ENCODE measurements at regions not wholly inside any gene's neighbourhood (a gene's known extent, or its start where the extent isn't known, plus 50 kb on each side); places are given as distances from the start of the nearest gene placed in this dataset.
A peak's percentile ranks its signal among the peaks of the same experiment; 100 is the strongest.

DNA sequence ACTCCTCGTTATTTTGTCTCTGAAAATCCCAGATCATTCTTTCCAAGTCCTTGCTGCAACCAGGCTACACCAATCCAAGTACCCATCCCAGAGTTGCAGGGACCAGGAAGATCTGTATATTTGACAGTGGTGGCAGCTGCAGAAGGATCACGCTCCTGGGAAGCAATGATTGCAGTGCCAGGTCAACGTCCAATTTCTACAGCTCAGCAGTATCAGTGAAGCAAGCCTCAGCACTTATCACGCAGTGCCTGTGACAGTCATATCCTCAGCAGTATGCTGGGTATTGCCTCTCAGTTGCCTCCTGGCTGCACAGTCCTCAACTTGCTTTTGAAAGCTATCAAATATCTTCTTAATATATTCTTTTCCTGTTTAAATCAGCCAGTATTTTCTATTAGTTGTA is 66.7 kb downstream of the BARHL2 start:
- no peak overlapping the region for H3K4me3 Mint-ChIP-seq
- no peaks in the 10 kb centered on the region for H3K4me1 Mint-ChIP-seq
- H3K9me3 Mint-ChIP-seq, result peaks cover 2 to 3% (median 3%) of the 10 kb centered on the region in 3 donors
- no peak overlapping the region for H3K27ac Mint-ChIP-seq
- H3K27me3 Mint-ChIP-seq, result peaks cover 3% of the 10 kb centered on the region
- no peaks in the 10 kb centered on the region for H3K36me3 Mint-ChIP-seq

DNA sequence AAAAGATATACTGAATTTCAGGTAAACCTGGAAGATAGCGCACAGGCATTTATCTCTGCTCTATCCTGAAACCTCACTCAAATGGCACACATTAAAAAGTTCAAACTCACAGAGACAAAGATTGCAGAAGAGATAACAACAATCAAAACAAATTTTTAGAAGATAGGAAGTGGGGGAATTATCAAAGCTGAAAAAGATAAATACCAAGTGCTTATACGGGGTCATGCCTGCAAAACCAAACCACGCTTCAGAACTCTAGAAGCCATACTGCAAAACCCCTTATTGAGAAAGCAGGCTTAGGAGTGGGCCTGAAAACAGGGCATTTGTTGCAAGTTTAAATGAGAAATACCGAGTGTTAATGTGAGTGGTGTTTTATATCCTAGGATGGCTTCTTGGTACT is 76.8 kb downstream of the BARHL2 start:
- H3K4me3 Mint-ChIP-seq, result no peak overlapping the region
- no peak overlapping the region for H3K27ac Mint-ChIP-seq
- peaks cover 0 to 1% (median 0%) of the 10 kb centered on the region in 3 donors for H3K9me3 Mint-ChIP-seq
- H3K4me1 Mint-ChIP-seq, result no peaks in the 10 kb centered on the region
- peaks cover 5% of the 10 kb centered on the region for H3K27me3 Mint-ChIP-seq
- H3K36me3 Mint-ChIP-seq, result peaks cover 6% of the 10 kb centered on the region

DNA sequence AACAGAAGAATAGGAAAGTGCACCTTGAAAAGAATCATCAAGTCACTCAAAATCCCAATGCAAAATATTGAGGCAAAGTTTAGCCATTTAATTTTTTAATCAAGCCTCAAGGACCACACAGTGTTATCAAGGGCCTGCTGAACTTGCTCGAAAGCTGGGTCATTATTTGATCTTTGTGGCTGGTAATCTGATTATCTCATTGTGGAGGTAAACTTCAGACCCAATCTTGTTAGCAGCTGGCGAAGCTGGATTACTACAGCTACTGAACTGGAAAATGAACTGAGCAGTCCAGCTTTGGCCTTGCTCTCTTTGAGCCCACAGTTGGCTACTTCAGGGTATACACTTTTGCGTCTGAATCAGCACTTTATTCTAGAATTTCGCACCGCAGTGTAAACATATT is 94.4 kb downstream of the BARHL2 start:
- no peak overlapping the region for H3K27ac Mint-ChIP-seq
- H3K4me1 Mint-ChIP-seq, result no peaks in the 10 kb centered on the region
- H3K4me3 Mint-ChIP-seq, result no peak overlapping the region
- H3K36me3 Mint-ChIP-seq, result peaks cover 1% of the 10 kb centered on the region
- no peaks in the 10 kb centered on the region for H3K27me3 Mint-ChIP-seq
- H3K9me3 Mint-ChIP-seq, result peaks cover 0 to 2% (median 0%) of the 10 kb centered on the region in 3 donors

DNA sequence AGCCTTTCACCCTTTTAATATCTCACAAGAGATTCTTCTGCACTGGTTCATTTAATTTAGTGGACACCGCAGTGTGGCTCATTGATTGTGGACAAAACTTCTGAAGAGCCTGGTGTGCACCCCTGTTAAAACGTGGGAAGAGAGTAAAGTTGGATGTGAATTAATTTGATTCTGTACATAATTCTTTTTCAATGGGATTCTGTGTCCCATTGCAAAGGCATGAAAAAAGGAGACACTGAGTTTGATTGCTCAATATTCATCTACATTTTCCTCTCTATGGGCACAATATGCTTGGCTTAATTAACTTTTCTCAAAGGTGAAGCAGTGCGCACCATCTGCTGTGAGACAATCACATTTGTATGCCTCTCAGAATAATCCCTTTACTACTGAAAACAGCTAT is 95.1 kb downstream of the BARHL2 start:
- peaks cover 1% of the 10 kb centered on the region for H3K36me3 Mint-ChIP-seq
- H3K27me3 Mint-ChIP-seq, result no peaks in the 10 kb centered on the region
- no peaks in the 10 kb centered on the region for H3K4me1 Mint-ChIP-seq
- H3K9me3 Mint-ChIP-seq, result peaks cover 0 to 2% (median 0%) of the 10 kb centered on the region in 3 donors
- no peak overlapping the region for H3K27ac Mint-ChIP-seq
- H3K4me3 Mint-ChIP-seq, result no peak overlapping the region

DNA sequence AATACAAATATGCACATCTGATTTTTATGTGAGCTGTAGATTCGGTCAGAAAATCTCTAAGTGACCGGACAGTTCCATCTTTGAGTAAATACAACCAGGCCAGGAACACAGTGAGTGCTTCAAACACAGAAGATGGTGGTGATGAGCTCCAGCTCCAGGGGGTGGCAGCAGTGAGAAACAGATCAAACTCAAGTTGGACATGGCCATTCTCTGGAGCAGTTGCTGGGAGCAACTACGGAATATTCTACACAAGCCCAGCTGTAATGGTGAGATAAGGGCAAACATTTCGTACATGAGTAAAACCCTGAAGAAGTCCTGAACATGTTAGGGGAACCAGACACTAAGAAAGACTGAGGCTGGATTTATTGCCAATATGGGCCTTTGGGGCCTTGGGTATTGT is 100.7 kb downstream of the BARHL2 start:
- Mint-ChIP-seq H3K36me3 (peaks cover 1% of the 10 kb centered on the region), H3K27ac (peak overlapping the region in 1 of 3 donors; percentile 35), H3K4me3 (no peak overlapping the region), H3K9me3 (peaks cover 0 to 5% (median 2%) of the 10 kb centered on the region in 3 donors), H3K4me1 (no peaks in the 10 kb centered on the region), H3K27me3 (peaks cover 1% of the 10 kb centered on the region)

DNA sequence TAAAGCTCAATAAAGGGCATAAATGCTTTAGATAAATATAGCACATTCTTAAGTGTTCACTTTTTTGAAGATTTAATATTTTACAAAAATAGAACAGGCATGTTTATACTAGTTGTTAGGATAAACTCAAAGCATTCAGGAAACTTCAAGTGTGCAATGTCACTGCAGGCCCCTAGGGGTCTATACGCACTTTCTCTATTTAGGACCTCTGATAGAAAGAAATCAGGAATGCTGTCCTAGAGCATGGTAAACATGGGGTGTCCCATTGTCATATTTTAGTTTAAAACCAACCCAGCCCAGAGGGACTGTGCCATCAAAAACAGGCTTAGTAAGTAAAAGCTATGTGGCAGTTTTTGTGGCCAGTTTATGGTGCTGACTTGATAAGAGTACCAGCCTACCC is 102.2 kb downstream of the BARHL2 start:
- no peaks in the 10 kb centered on the region for H3K4me1 Mint-ChIP-seq
- no peak overlapping the region for H3K4me3 Mint-ChIP-seq
- H3K9me3 Mint-ChIP-seq, result peaks cover 0 to 5% (median 2%) of the 10 kb centered on the region in 3 donors
- H3K27ac Mint-ChIP-seq, result no peak overlapping the region
- peaks cover 1% of the 10 kb centered on the region for H3K27me3 Mint-ChIP-seq
- peaks cover 1% of the 10 kb centered on the region for H3K36me3 Mint-ChIP-seq

DNA sequence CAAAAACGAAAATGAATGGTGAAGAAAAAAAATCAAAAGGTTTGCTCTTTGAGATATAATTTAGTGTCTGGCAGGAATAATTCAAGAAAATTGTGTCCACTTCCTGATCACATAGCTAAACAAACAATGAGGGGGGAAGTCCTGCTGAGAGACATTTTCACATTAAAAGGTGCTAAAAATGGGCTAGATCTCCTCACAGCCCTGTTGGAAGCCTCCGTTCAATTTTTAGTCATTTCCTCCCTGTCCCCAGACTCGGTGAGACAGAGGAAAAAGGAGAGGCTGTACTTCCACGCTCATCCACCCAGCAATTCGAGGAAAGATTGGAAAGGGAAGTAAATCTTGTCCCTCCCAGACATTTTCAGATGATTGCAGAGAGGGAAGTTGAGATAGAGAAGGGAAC is 103.7 kb downstream of the BARHL2 start:
- Mint-ChIP-seq H3K27ac (no peak overlapping the region), H3K4me3 (no peak overlapping the region), H3K36me3 (no peaks in the 10 kb centered on the region), H3K9me3 (peaks cover 0 to 3% (median 2%) of the 10 kb centered on the region in 3 donors), H3K4me1 (no peaks in the 10 kb centered on the region), H3K27me3 (peaks cover 1% of the 10 kb centered on the region)

DNA sequence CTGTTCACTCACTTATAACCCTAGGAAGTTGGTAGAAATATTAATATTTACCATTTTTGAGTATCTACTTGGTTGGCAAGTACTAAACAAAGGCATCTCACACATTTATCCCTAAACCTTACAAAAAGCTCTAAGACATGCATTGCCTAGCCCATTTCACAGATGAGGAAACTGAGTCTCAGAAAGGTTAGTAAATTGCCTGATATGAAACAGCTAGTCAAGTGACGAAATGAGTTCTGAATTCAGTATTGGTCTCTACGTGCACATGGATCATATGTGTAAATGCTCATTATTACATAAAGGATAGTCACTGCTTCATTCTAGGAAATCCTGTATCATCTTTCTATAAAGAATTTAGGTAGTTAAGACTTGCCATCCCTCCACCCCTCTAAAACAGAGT is 105.1 kb downstream of the BARHL2 start:
- H3K36me3 Mint-ChIP-seq, result no peaks in the 10 kb centered on the region
- no peak overlapping the region for H3K4me3 Mint-ChIP-seq
- H3K27me3 Mint-ChIP-seq, result peaks cover 1% of the 10 kb centered on the region
- H3K9me3 Mint-ChIP-seq, result peaks cover 0 to 3% (median 2%) of the 10 kb centered on the region in 3 donors
- H3K27ac Mint-ChIP-seq, result no peak overlapping the region
- no peaks in the 10 kb centered on the region for H3K4me1 Mint-ChIP-seq

DNA sequence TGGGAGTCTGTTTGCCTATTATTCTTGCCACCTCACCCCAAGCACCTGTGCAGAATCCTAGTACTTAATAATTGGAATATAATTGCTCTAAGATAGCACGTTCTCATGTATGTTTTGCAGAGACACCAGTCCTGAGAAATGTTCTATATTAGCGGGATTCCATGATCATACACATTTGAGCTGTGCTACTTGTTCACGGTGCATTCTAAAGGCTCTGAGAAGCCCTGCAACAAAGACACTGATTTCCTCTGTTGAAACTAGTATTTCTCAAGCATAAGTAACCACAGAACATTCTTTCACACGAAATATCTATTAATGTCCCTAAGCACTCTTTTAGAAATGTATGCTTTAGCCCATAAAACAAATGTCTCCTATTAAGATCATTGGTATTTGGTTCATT is 109.4 kb downstream of the BARHL2 start:
- Mint-ChIP-seq H3K4me1 (no peaks in the 10 kb centered on the region), H3K27me3 (peaks cover 1% of the 10 kb centered on the region), H3K9me3 (no peaks in the 10 kb centered on the region), H3K27ac (no peak overlapping the region), H3K4me3 (no peak overlapping the region), H3K36me3 (no peaks in the 10 kb centered on the region)

DNA sequence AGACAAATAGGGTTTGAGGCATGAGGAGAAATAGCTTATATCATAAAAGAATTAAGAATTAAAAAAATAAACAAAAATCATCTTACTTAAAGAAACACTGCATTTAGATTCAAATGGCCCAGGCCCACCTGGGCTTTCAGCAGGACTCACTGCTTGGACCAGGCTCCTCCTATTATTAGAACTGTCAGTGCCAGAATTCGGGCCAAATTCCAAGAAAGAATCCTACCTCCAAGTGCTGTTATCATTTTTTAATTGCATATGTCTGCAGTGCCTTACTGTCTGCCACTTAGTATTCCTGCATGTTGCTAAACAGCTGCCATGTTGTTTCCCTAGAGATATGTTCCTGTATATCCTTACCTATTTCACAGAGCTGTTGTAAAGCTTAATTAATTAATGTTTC is 112.0 kb downstream of the BARHL2 start:
- no peak overlapping the region for H3K27ac Mint-ChIP-seq

DNA sequence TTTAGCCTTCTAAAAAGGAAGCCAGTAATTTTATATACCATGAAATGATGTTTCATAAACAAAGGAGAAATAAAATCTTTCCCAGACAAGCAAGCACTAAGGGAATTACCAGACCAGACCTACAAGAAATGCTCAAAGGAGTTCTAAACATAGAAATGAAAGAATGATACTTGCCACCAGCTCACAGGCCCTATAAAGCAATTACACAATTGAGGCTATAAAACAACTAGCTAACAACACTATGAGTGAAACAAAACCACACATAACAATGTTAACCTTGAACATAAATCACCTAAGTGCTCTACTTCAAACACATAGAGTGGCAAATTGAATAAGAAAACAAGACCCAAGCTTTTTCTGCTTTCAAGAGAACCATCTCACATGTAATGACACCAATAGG is 123.8 kb downstream of the BARHL2 start:
- peaks cover 3% of the 10 kb centered on the region for H3K36me3 Mint-ChIP-seq
- no peak overlapping the region for H3K27ac Mint-ChIP-seq
- no peaks in the 10 kb centered on the region for H3K4me1 Mint-ChIP-seq
- no peak overlapping the region for H3K4me3 Mint-ChIP-seq
- H3K27me3 Mint-ChIP-seq, result no peaks in the 10 kb centered on the region
- H3K9me3 Mint-ChIP-seq, result peaks cover 5 to 18% (median 16%) of the 10 kb centered on the region in 3 donors

More for the DNA sequence above, 112.0 kb downstream of the BARHL2 start:
- no peaks in the 10 kb centered on the region for H3K36me3 Mint-ChIP-seq
- H3K27me3 Mint-ChIP-seq, result no peaks in the 10 kb centered on the region
- H3K4me1 Mint-ChIP-seq, result no peaks in the 10 kb centered on the region
- H3K4me3 Mint-ChIP-seq, result no peak overlapping the region
- H3K9me3 Mint-ChIP-seq, result peaks cover 0 to 3% (median 0%) of the 10 kb centered on the region in 3 donors

DNA sequence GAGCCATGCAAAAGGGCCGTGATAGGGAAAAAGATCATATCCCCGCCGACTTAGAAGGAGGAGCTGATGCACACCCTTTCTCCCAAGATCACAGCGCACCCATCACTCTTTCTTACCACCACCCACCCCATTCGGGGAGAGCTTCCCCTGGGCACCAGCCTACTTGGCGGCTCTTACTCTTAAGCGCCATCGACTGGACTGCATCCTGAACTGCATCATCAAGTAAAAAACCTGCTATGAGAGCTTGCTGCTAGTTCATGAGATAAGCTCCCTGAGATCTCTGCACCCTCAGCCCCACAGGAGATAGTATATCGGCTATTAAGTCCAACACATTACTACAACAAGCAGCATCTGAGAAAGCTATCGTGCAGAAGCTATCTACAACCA is 125.1 kb downstream of the BARHL2 start:
- Mint-ChIP-seq H3K36me3 (peaks cover 3% of the 10 kb centered on the region), H3K27me3 (peaks cover 4% of the 10 kb centered on the region), H3K4me1 (no peaks in the 10 kb centered on the region), H3K27ac (no peak overlapping the region), H3K9me3 (peaks cover 6 to 17% (median 15%) of the 10 kb centered on the region in 3 donors), H3K4me3 (no peak overlapping the region)

DNA sequence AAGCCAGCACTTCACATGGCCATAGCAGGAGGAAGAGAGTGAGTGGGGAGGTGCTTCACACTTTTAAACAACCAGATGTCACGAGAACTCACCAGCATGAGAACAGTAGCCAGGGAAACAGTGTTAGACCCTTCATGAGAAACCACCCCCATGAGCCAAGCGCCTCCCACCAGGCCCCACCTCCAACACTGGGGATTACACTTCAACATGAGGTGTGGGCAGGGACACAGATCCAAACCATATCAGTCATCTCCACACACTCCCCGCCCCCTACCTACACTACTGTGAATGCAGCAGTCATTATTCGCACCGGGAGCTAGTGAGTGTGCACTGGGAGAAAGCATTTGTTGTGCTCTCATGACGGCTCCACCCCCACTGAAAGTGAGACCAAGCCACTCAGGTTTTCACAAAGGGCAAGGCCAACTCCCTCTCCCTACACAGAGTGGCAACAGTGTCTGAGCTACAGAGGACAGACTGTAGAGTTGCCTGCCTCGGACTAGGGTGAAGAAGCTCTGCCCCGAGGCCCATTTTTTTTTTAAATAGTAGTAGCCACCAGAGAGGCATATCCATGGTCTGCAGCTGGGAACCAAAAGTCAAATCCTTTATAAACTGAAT is 125.6 kb downstream of the BARHL2 start:
- H3K9me3 Mint-ChIP-seq, result peaks cover 6 to 17% (median 13%) of the 10 kb centered on the region in 3 donors

DNA sequence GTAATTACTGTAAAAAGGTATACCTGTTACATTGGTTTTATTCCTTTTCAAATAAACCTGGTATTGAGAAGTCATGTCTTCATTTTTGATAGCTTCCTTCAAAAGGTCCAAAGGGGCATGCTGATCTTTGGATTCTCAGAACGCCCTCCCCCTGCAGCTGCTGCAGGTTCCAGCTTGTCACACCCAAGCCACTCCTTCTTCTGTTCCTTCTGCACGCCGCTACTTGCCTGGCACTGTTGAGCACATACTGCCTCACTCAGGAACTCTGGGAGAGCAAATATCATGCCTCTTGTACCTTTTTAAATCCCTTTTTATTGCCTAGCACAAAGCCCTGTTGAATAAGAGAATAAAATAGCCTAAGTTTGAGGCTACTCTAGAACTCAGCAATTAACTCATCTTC is 136.9 kb downstream of the BARHL2 start:
- no peak overlapping the region for H3K27ac Mint-ChIP-seq
- H3K4me3 Mint-ChIP-seq, result no peak overlapping the region
- no peaks in the 10 kb centered on the region for H3K36me3 Mint-ChIP-seq
- H3K27me3 Mint-ChIP-seq, result peaks cover 2% of the 10 kb centered on the region
- H3K9me3 Mint-ChIP-seq, result no peaks in the 10 kb centered on the region
- H3K4me1 Mint-ChIP-seq, result no peaks in the 10 kb centered on the region

More for the DNA sequence above, 125.6 kb downstream of the BARHL2 start:
- no peak overlapping the region for H3K4me3 Mint-ChIP-seq
- no peaks in the 10 kb centered on the region for H3K4me1 Mint-ChIP-seq
- H3K36me3 Mint-ChIP-seq, result peaks cover 3% of the 10 kb centered on the region
- H3K27me3 Mint-ChIP-seq, result peaks cover 4% of the 10 kb centered on the region
- H3K27ac Mint-ChIP-seq, result no peak overlapping the region

DNA sequence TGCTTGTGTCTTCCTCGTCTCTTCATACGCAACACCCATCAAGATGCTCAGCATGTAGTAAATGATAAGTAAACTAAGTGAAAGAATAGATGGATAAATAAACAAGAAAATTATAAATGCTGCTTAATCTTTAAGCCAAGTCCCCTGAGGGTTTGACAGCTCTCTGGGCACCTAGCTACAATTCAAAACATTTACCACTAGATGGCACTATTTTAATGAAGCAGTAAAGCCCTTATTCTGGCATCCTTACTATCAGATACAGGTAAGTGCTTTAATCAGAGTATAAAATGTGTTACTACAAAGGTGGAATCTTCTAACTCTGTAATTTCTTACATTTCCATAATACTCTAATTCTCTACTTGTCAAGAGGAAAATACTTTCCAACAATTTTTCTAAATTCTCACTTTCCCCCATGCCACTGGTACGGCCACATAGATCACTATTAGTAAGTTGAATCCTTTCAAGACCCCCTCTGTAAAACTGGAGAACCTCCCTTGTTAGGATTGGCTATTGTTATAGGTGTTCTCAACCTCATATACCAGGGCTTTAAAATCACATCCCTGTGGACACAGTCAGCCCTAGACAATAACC is 137.8 kb downstream of the BARHL2 start:
- H3K4me1 Mint-ChIP-seq, result no peaks in the 10 kb centered on the region
- no peaks in the 10 kb centered on the region for H3K9me3 Mint-ChIP-seq
- H3K27me3 Mint-ChIP-seq, result no peaks in the 10 kb centered on the region
- no peak overlapping the region for H3K27ac Mint-ChIP-seq
- H3K4me3 Mint-ChIP-seq, result peak overlapping the region in 1 of 4 donors; percentile 7
- H3K36me3 Mint-ChIP-seq, result no peaks in the 10 kb centered on the region

DNA sequence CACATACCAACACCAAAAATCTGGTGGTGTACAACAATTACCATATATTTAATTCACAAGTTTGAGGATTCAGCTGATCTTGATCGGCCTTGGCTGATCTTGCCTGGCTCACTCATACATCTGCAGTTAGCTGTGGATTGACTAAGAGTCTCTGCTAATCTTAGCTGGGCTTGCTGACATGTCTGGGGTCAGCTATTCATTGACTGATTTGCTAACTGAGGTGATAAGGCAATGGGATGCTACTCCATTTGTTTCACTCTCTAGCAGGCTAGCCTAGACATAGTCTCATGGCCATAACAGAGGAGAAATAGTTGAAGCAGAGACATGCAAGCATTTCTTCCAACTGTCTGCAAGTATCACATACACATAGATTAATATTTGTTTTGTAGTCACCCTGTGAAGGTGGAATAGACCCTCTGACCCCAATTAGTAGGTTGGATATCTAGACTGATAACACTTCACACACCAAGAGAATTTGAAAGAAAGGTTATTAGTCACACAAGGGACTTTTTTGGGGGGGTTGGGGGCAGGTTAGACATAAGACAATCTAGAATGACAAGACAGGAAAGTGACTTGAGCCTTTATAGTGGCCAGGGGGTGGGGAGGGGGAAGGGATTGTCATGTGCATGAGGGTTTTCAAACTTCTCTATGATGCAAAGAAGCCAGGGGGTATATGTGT is 142.3 kb downstream of the BARHL2 start:
- Mint-ChIP-seq H3K9me3 (no peaks in the 10 kb centered on the region), H3K27me3 (no peaks in the 10 kb centered on the region), H3K36me3 (no peaks in the 10 kb centered on the region), H3K27ac (no peak overlapping the region), H3K4me1 (no peaks in the 10 kb centered on the region), H3K4me3 (no peak overlapping the region)
